Liver (tissue), 8 donors: ENCODE measurements at regions not wholly inside any gene's neighbourhood (a gene's known extent, or its start where the extent isn't known, plus 50 kb on each side); places are given as distances from the start of the nearest gene placed in this dataset.

Source experiments
- DNase-seq: peaks from one replicate; pipeline ENCODE4 v3.0.0-alpha.2; 2017; ENCODE audit warnings: low spot score
- H3K27ac ChIP-seq, 2 donors: one replicate each; pipeline ENCODE4 v1.7.0; 2013; ENCODE audit warnings: inconsistent platforms in 2 of 2, low read length in 2 of 2, control low read depth in 1 of 2, low read depth in 1 of 2, mild to moderate bottlenecking in 1 of 2
- H3K27me3 ChIP-seq, 4 donors: one replicate each; pipeline versions ENCODE4 v1.6.1 to v1.7.0; 2013; ENCODE audit warnings: low read length in 3 of 4, inconsistent platforms in 1 of 4, mild to moderate bottlenecking in 1 of 4, moderate library complexity in 1 of 4; ENCODE audit not compliant: control insufficient read depth in 4 of 4, insufficient read depth in 4 of 4
- H3K36me3 ChIP-seq, 4 donors: one replicate each; pipeline versions ENCODE4 v1.6.1 to v1.7.0; 2013; ENCODE audit warnings: low read length in 3 of 4, mild to moderate bottlenecking in 3 of 4, low read depth in 1 of 4, moderate library complexity in 1 of 4; ENCODE audit not compliant: control insufficient read depth in 4 of 4, insufficient read depth in 3 of 4
- H3K4me1 ChIP-seq, 4 donors: one replicate each; pipeline versions ENCODE4 v1.6.1 to v1.7.0; 2013; ENCODE audit warnings: low read length in 3 of 4, mild to moderate bottlenecking in 3 of 4, moderate library complexity in 1 of 4; ENCODE audit not compliant: control insufficient read depth in 4 of 4, insufficient read depth in 4 of 4
- H3K4me3 ChIP-seq, 3 donors: one replicate each; pipeline versions ENCODE4 v1.6.1 to v1.7.0; 2013; ENCODE audit warnings: low read length in 3 of 3, control low read depth in 1 of 3, low read depth in 1 of 3, mild to moderate bottlenecking in 1 of 3
- H3K9ac ChIP-seq, 2 donors: one replicate each; pipeline ENCODE4 v1.7.0; 2013; ENCODE audit warnings: low read length in 2 of 2, mild to moderate bottlenecking in 2 of 2, moderate library complexity in 2 of 2, control low read depth in 1 of 2, low read depth in 1 of 2
- H3K9me3 ChIP-seq, 4 donors: one replicate each; pipeline versions ENCODE4 v1.6.1 to v1.7.0; 2013; ENCODE audit warnings: low read length in 3 of 4; ENCODE audit not compliant: control insufficient read depth in 4 of 4
- ATF3 ChIP-seq: IDR thresholded peaks from 2 replicates; pipeline ENCODE4 v1.6.1; 2016; ENCODE audit warnings: antibody characterized with exemption
- CTCF ChIP-seq: fragments of 150-350 bp; IDR thresholded peaks from 2 replicates; pipeline ENCODE4 v1.5.1; 2017; ENCODE audit warnings: improper control_type of control experiment, low read depth, low read length; ENCODE audit not compliant: missing input control
- EGR1 ChIP-seq, 2 donors: IDR thresholded peaks; 2 replicates each; pipeline ENCODE4 v1.6.1; 2016 to 2018; ENCODE audit warnings: antibody characterized with exemption in 2 of 2, low read depth in 2 of 2
- FOXA2 ChIP-seq: IDR thresholded peaks from 2 replicates; pipeline ENCODE4 v1.6.1; 2016; ENCODE audit warnings: antibody characterized with exemption
- GABPA ChIP-seq, 2 donors: IDR thresholded peaks in 1 of 2; conservative IDR thresholded peaks in 1 of 2; 2 replicates each; pipeline ENCODE4 v1.6.1; 2016; ENCODE audit warnings: antibody characterized with exemption in 2 of 2, mild to moderate bottlenecking in 1 of 2, moderate library complexity in 1 of 2
- HNF4A ChIP-seq, 2 donors: conservative IDR thresholded peaks; 2 replicates each; pipeline ENCODE4 v1.6.1; 2016; ENCODE audit warnings: antibody characterized with exemption in 2 of 2, mild to moderate bottlenecking in 2 of 2
- HNF4G ChIP-seq: IDR thresholded peaks from 2 replicates; pipeline ENCODE4 v1.6.1; 2016; ENCODE audit warnings: antibody characterized with exemption
- JUND ChIP-seq, 2 donors: IDR thresholded peaks; 2 replicates each; pipeline ENCODE4 v1.6.1; 2016; ENCODE audit warnings: antibody characterized with exemption in 2 of 2
- MAX ChIP-seq: IDR thresholded peaks from 2 replicates; pipeline ENCODE4 v1.6.1; 2016; ENCODE audit warnings: antibody characterized with exemption
- NR2F2 ChIP-seq: IDR thresholded peaks from 2 replicates; pipeline ENCODE4 v1.6.1; 2016; ENCODE audit warnings: antibody characterized with exemption
- RAD21 ChIP-seq, 2 donors: IDR thresholded peaks; 2 replicates each; pipeline ENCODE4 v1.6.1; 2016; ENCODE audit warnings: antibody characterized with exemption in 2 of 2, mild to moderate bottlenecking in 2 of 2
- RXRA ChIP-seq, 2 donors: IDR thresholded peaks; 2 replicates each; pipeline ENCODE4 v1.6.1; 2017 to 2018; ENCODE audit warnings: antibody characterized with exemption in 2 of 2, mild to moderate bottlenecking in 1 of 2
- TAF1 ChIP-seq: conservative IDR thresholded peaks from 2 replicates; pipeline ENCODE4 v1.6.1; 2016; ENCODE audit warnings: antibody characterized with exemption, mild to moderate bottlenecking
- YY1 ChIP-seq: IDR thresholded peaks from 2 replicates; pipeline ENCODE4 v1.6.1; 2016; ENCODE audit warnings: antibody characterized with exemption, mild to moderate bottlenecking
- ZBTB33 ChIP-seq: IDR thresholded peaks from 2 replicates; pipeline ENCODE4 v1.6.1; 2016; ENCODE audit warnings: antibody characterized with exemption
- WGBS: extraction: QIAGEN DNeasy Blood & Tissue Kit; methylation state at CpG from one replicate; pipeline ENCODE4 v1.1.7; 2013; 5-methylcytosine and 5-hydroxymethylcytosine counted together
- donor health status: healthy.
- donor health status: healthy.
- donor health status: healthy.
- donor health status: healthy.
- donor health status: healthy.

- Histone ChIP-seq H3K27me3 (no peaks in the 10 kb centered on the region), H3K4me1 (no peaks in the 10 kb centered on the region), H3K4me3 (no peak overlapping the region), H3K9me3 (peaks cover 2 to 6% (median 3%) of the 10 kb centered on the region in 4 donors), H3K36me3 (no peaks in the 10 kb centered on the region), H3K9ac (no peak overlapping the region), H3K27ac (no peak overlapping the region)
- DNase-seq = no peak
- TF ChIP-seq NR2F2 = no peak
- TF ChIP-seq JUND (IDR thresholded peaks at IDR 0.05) = no peak
- WGBS = 57% methylated on average over 3 of the region's 3 CpGs
Measured at GRCh38 chr14:38022775-38023174, 184.9 kb upstream of the SSTR1 start.

- Histone ChIP-seq H3K9me3 (no peaks in the 10 kb centered on the region), H3K27me3 (no peaks in the 10 kb centered on the region), H3K4me1 (no peaks in the 10 kb centered on the region), H3K9ac (no peak overlapping the region), H3K27ac (no peak overlapping the region), H3K36me3 (no peaks in the 10 kb centered on the region), H3K4me3 (no peak overlapping the region)
- no peak for DNase-seq
- 93% methylated on average over 3 of the region's 3 CpGs for WGBS
- TF ChIP-seq TAF1 (no peak), CTCF (no peak), ZBTB33 (no peak), HNF4G (no peak), RXRA (IDR thresholded peaks at IDR 0.05) (no peak), NR2F2 (no peak), FOXA2 (no peak), MAX (no peak), RAD21 (IDR thresholded peaks at IDR 0.05) (no peak), HNF4A (conservative IDR thresholded peaks at IDR 0.05) (no peak), GABPA (IDR thresholded peaks at IDR 0.05 in 1 of 2, conservative IDR thresholded peaks at IDR 0.05 in 1 of 2) (no peak), EGR1 (IDR thresholded peaks at IDR 0.05; ENCODE audit: low read depth in 2 of 2) (no peak), ATF3 (no peak), JUND (IDR thresholded peaks at IDR 0.05) (no peak)
Measured at GRCh38 chr14:38038171-38038570, 169.5 kb upstream of the SSTR1 start.

GRCh38 chr14:38038986-38039385 is 168.7 kb upstream of the SSTR1 start:
- H3K27me3 ChIP-seq = no peaks in the 10 kb centered on the region
- H3K27ac ChIP-seq = no peak overlapping the region
- no peaks in the 10 kb centered on the region for H3K36me3 ChIP-seq
- H3K9ac ChIP-seq = no peak overlapping the region
- no peaks in the 10 kb centered on the region for H3K4me1 ChIP-seq
- WGBS = 78% methylated on average over 5 of the region's 5 CpGs
- DNase-seq = no peak
- no peaks in the 10 kb centered on the region for H3K9me3 ChIP-seq
- H3K4me3 ChIP-seq = no peak overlapping the region
- TF ChIP-seq ZBTB33 (no peak), HNF4G (no peak), GABPA (IDR thresholded peaks at IDR 0.05 in 1 of 2, conservative IDR thresholded peaks at IDR 0.05 in 1 of 2) (no peak), ATF3 (no peak), YY1 (no peak), RAD21 (IDR thresholded peaks at IDR 0.05) (no peak), CTCF (no peak)
